Lower leg skin (tissue), 4 donors: ENCODE measurements at regions not wholly inside any gene's neighbourhood (a gene's known extent, or its start where the extent isn't known, plus 50 kb on each side); places are given as distances from the start of the nearest gene placed in this dataset.

ENCODE experiments used
- DNase-seq, 2 donors: peaks; one replicate each; pipeline ENCODE4 v3.0.0-alpha.2; 2019; ENCODE audit warnings: low spot score in 2 of 2
- H3K4me3 ChIP-seq: fragments of 200-600 bp; sonication (generic); 2 replicates; pipeline ENCODE4 v1.5.1; 2017; ENCODE audit warnings: mild to moderate bottlenecking, low read depth; ENCODE audit not compliant: poor library complexity, severe bottlenecking
- CTCF ChIP-seq, 3 donors: fragments of 450-650 bp; IDR thresholded peaks; one replicate each; pipeline ENCODE4 v1.5.1; 2016; ENCODE audit warnings: antibody characterized with exemption in 3 of 3, mild to moderate bottlenecking in 3 of 3, moderate library complexity in 2 of 3
- POLR2A ChIP-seq, 2 donors: fragments of 450-650 bp; IDR thresholded peaks; one replicate each; pipeline ENCODE4 v1.6.1; 2016 to 2017; ENCODE audit warnings: antibody characterized with exemption in 2 of 2, mild to moderate bottlenecking in 1 of 2, moderate library complexity in 1 of 2
- whole genome bisulfite sequencing, 2 donors: methylation state at CpG; one replicate each; pipeline ENCODE4 v1.1.5; 2018; 5-methylcytosine and 5-hydroxymethylcytosine counted together
- intact Hi-C: fragments of 100-400 bp; cut with DNase I; formaldehyde crosslinking; loops from one replicate; pipeline ENCODE4 v1.15.0; 2023; ENCODE audit warnings: low total_unique reads

GRCh38 chr5:9898319-9898718, 268.2 kb upstream of the TAS2R1 start:
- no peak for TF ChIP-seq POLR2A (IDR thresholded peaks at IDR 0.05)
- no peak for TF ChIP-seq CTCF (IDR thresholded peaks at IDR 0.05)
- intact Hi-C loops, result no loop called here
- WGBS, 2 donors, result 58 to 70% methylated on average over 4 of the region's 4 CpGs
- DNase-seq, result no peak
- H3K4me3 ChIP-seq, result no peak overlapping the region

GRCh38 chr5:9895302-9895645, 265.1 kb upstream of the TAS2R1 start:
- H3K4me3 ChIP-seq, result no peak overlapping the region
- WGBS, 2 donors, result 68% methylated on average over 5 of the region's 5 CpGs
- intact Hi-C loops, result no loop called here
- DNase-seq, result no peak
- TF ChIP-seq CTCF (IDR thresholded peaks at IDR 0.05) (no peak), POLR2A (IDR thresholded peaks at IDR 0.05) (no peak)

DNA sequence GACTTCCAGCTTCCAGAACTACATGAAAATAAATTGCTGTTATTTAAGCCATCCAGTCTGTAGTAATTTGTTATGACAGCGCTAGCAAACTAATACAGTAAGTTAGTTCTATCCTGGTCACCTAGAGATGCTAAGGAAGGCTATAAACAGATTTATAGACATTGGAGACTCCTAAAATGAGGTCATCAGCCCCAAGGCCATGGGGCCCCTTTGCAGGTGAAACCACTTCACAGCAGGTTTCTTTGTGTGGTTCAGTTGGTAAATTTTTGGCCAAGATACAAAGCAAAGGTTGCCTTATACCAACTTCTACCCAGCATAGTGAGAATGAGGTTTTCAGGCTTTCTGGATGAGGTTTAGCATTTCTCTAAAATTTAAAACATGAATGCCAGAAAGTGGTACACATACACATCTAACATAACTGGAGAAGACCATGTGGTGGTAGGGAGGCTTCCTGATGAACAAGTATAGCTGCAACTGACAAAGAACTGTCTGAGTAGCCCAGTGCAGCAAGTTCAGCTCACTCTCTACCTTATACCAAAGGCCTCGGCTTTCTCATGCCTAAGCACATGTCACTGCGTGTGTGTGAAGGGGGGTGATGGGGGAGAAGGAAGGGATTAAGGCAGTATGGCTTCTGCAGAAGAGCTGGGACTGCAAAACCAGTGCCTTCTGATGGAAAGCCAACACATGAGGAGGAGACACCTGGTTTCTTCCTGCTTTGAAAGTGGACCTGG, 264.6 kb upstream of the TAS2R1 start:
- H3K4me3 ChIP-seq, result no peak overlapping the region
- WGBS, 2 donors, result 49 to 57% methylated on average over 3 of the region's 3 CpGs
- intact Hi-C loops, result no loop called here
- no peak for DNase-seq
- TF ChIP-seq CTCF (IDR thresholded peaks at IDR 0.05) (no peak), POLR2A (IDR thresholded peaks at IDR 0.05) (no peak)

- TF ChIP-seq POLR2A (IDR thresholded peaks at IDR 0.05) (no peak), CTCF (IDR thresholded peaks at IDR 0.05) (no peak)
- no peak overlapping the region for H3K4me3 ChIP-seq
- 91 to 95% methylated on average over 3 of the region's 3 CpGs for WGBS, 2 donors
Measured at GRCh38 chr5:9892696-9893095, 262.5 kb upstream of the TAS2R1 start.

DNA sequence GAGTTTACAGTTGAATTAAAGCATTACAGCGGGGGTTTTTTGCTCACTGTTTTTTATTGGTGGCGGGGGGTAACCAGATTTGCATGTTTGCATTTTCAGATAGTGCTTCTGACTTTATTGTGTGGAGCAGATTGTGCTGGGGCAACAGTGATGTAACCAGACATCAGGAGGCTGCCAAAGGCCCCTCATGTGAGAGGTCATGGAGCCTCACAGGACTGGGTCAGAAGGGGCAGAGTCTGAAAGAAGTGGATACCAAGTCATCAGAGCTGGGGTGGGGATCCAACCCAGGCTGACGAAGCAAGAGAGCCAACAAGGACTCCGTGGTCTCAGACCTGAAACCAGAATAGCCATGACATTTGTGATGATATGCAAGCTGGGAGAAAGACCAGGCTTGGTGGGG, 259.4 kb upstream of the TAS2R1 start:
- no peak overlapping the region for H3K4me3 ChIP-seq
- WGBS, 2 donors, result 80 to 84% methylated on average over 4 of the region's 4 CpGs
- TF ChIP-seq CTCF (IDR thresholded peaks at IDR 0.05) (no peak), POLR2A (IDR thresholded peaks at IDR 0.05) (no peak)
- intact Hi-C loops, result no loop called here
- no peak for DNase-seq

More at GRCh38 chr5:9892696-9893095, 262.5 kb upstream of the TAS2R1 start:
- DNase-seq, result no peak
- intact Hi-C loops, result no loop called here

GRCh38 chr5:9888501-9888901, 258.4 kb upstream of the TAS2R1 start:
- DNase-seq, result no peak
- intact Hi-C loops, result no loop called here

More at GRCh38 chr5:9888501-9888901, 258.4 kb upstream of the TAS2R1 start:
- no peak overlapping the region for H3K4me3 ChIP-seq
- 77 to 80% methylated on average over 3 of the region's 3 CpGs for WGBS, 2 donors
- TF ChIP-seq CTCF (IDR thresholded peaks at IDR 0.05) (no peak), POLR2A (IDR thresholded peaks at IDR 0.05) (no peak)
